ENCODE measurements at regions not wholly inside any gene's neighbourhood (a gene's known extent, or its start where the extent isn't known, plus 50 kb on each side); places are given as distances from the start of the nearest gene placed in this dataset.

- Histone ChIP-seq H3K4me3 (no peak overlapping the region), H3K27ac (ENCODE audit: extremely low read depth, low read depth, low read length) (no peak overlapping the region), H4K20me1 (replicated peaks; ENCODE audit: control insufficient read depth, insufficient read depth, low read length) (no peaks in the 10 kb centered on the region), H3K36me3 (ENCODE audit: control insufficient read depth, insufficient read depth, low read length) (no peaks in the 10 kb centered on the region), H3K4me2 (ENCODE audit: insufficient read depth, low read length) (no peak overlapping the region), H2AFZ (ENCODE audit: low read depth, low read length) (no peak overlapping the region), H3K79me2 (ENCODE audit: control insufficient read depth, insufficient read depth, low read length) (no peaks in the 10 kb centered on the region), H3K9me3 (replicated peaks; ENCODE audit: control insufficient read depth, insufficient read depth, low read depth, low read length) (0 out of 2 replicates have a peak, but pooled peaks cover 3% of the 10 kb centered on the region), H3K4me1 (replicated peaks in 1 of 2; ENCODE audit: control insufficient read depth in 2 of 2, insufficient read depth in 2 of 2, low read length in 2 of 2) (peaks cover 4 to 48% of the 10 kb centered on the region in 2 experiments), H3K9me1 (ENCODE audit: control insufficient read depth, insufficient read depth, low read length) (no peaks in the 10 kb centered on the region), H3K9ac (ENCODE audit: insufficient read depth in 1 of 2, low read depth in 2 of 2, low read length in 2 of 2) (no peak overlapping the region), H3K27me3 (ENCODE audit: control insufficient read depth in 2 of 2, insufficient read depth in 2 of 2, low read length in 2 of 2) (peaks cover 23 to 56% of the 10 kb centered on the region in 2 experiments; a peak in 4 of 5 replicates)
- FAIRE-seq (no peak), ATAC-seq (no peak), DNase-seq (ENCODE audit: extremely low read depth in 1 of 4, low spot score in 3 of 4) (no peak)
- no TSS peak for BruUV-seq (replicated peaks)
- intact Hi-C loops (cut with micrococcal nuclease), result no loop called here
- POLR2A ChIA-PET, result interaction anchor here (0.5 to 0.8 kb wide), 2 partner anchors 18 to 26 kb away, joined by 3 to 4 read pairs; no protein-coding TSS in a partner anchor
- TF ChIP-seq LARP7 (IDR thresholded peaks at IDR 0.05) (no peak), POLR2H (tag; IDR thresholded peaks at IDR 0.05; ENCODE audit: low read depth) (no peak), ZNF324 (CRISPR knock-in tag; IDR thresholded peaks at IDR 0.05) (no peak)
- CTCF ChIA-PET (ENCODE audit: low intra/inter-chr PET ratio), result no interaction called here
- whole genome bisulfite sequencing (ENCODE audit: insufficient coverage, low coverage, missing lambda C conversion rate), result 41% methylated on average over 13 of the region's 20 CpGs
- in situ Hi-C loops (cut with MboI), result no loop called here
Observed at GRCh38 chr4:1518997-1519700, 112.9 kb upstream of the NKX1-1 start.

- H3K4me3 ChIP-seq, result no peak overlapping the region
- no TSS peak for BruUV-seq (replicated peaks)
- in situ Hi-C loops (cut with MboI), result no loop called here
- peaks cover 4 to 55% of the 10 kb centered on the region in 2 experiments for H3K4me1 ChIP-seq (replicated peaks in 1 of 2; ENCODE audit: control insufficient read depth in 2 of 2, insufficient read depth in 2 of 2, low read length in 2 of 2)
- FAIRE-seq, result no peak
- no peaks in the 10 kb centered on the region for H4K20me1 ChIP-seq (replicated peaks; ENCODE audit: control insufficient read depth, insufficient read depth, low read length)
- H3K9me3 ChIP-seq (replicated peaks; ENCODE audit: control insufficient read depth, insufficient read depth, low read depth, low read length), result 0 out of 2 replicates have a peak, but pooled peaks cover 3% of the 10 kb centered on the region
- ChIA-PET CTCF (ENCODE audit: low intra/inter-chr PET ratio) (no interaction called here), POLR2A (interaction anchor here (0.6 to 2.1 kb wide), 3 partner anchors 17 to 525 kb away, joined by 3 to 5 read pairs (median 4); partner anchors contain the start of gene SLC26A1)
- no peak for DNase-seq (ENCODE audit: extremely low read depth in 1 of 4, low spot score in 3 of 4)
- no peaks in the 10 kb centered on the region for H3K79me2 ChIP-seq (ENCODE audit: control insufficient read depth, insufficient read depth, low read length)
- intact Hi-C loops (cut with micrococcal nuclease), result no loop called here
- H3K27ac ChIP-seq (ENCODE audit: extremely low read depth, low read depth, low read length), result no peak overlapping the region
- H3K36me3 ChIP-seq (ENCODE audit: control insufficient read depth, insufficient read depth, low read length), result no peaks in the 10 kb centered on the region
- H2AFZ ChIP-seq (ENCODE audit: low read depth, low read length), result no peak overlapping the region
- H3K9ac ChIP-seq (ENCODE audit: insufficient read depth in 1 of 2, low read depth in 2 of 2, low read length in 2 of 2), result no peak overlapping the region
- no peak for ATAC-seq
- H3K4me2 ChIP-seq (ENCODE audit: insufficient read depth, low read length), result no peak overlapping the region
- H3K27me3 ChIP-seq (ENCODE audit: control insufficient read depth in 2 of 2, insufficient read depth in 2 of 2, low read length in 2 of 2), result peaks cover 20 to 42% of the 10 kb centered on the region in 2 experiments; a peak in 4 of 5 replicates
- no peak for TF ChIP-seq BMI1 (IDR thresholded peaks at IDR 0.05; ENCODE audit: low read length)
- no peak for TF ChIP-seq ZNF324 (CRISPR knock-in tag; IDR thresholded peaks at IDR 0.05)
- no peak for TF ChIP-seq ZNF121 (CRISPR knock-in tag; conservative IDR thresholded peaks at IDR 0.05)
- no peak for TF ChIP-seq RBM17 (IDR thresholded peaks at IDR 0.05; ENCODE audit: borderline replicate concordance, low read depth, low read length)
- no peak for TF ChIP-seq ZNF57 (CRISPR knock-in tag; IDR thresholded peaks at IDR 0.05)
- no peak for TF ChIP-seq ZNF253 (CRISPR knock-in tag; conservative IDR thresholded peaks at IDR 0.05)
- no peak for TF ChIP-seq ZNF12 (CRISPR knock-in tag; IDR thresholded peaks at IDR 0.05)
- no peak for TF ChIP-seq ZNF589 (CRISPR knock-in tag; IDR thresholded peaks at IDR 0.05; ENCODE audit: low read depth)
- TF ChIP-seq ETV5 (CRISPR knock-in tag; IDR thresholded peaks at IDR 0.05; ENCODE audit: low read depth), result no peak
- TF ChIP-seq PYGO2 (tag; IDR thresholded peaks at IDR 0.05), result no peak
- TF ChIP-seq ZNF232 (CRISPR knock-in tag; IDR thresholded peaks at IDR 0.05), result no peak
- no peak for TF ChIP-seq HMG20A (CRISPR knock-in tag; conservative IDR thresholded peaks at IDR 0.05)
- H3K9me1 ChIP-seq (ENCODE audit: control insufficient read depth, insufficient read depth, low read length), result no peaks in the 10 kb centered on the region
- 8% methylated on average over 19 of the region's 22 CpGs for WGBS (ENCODE audit: insufficient coverage, low coverage, missing lambda C conversion rate)
Observed at GRCh38 chr4:1517592-1518411, 111.6 kb upstream of the NKX1-1 start.

Measured in K562 (cell line).